ENCODE measurements at regions not wholly inside any gene's neighbourhood (a gene's known extent, or its start where the extent isn't known, plus 50 kb on each side); places are given as distances from the start of the nearest gene placed in this dataset.

GRCh38 chr5:5953584-5954274 is 424.6 kb downstream of the MED10 start:
- H3K27me3 ChIP-seq: no peaks in the 10 kb centered on the region
- no peak overlapping the region for H3K4me3 ChIP-seq
- no peaks in the 10 kb centered on the region for H3K4me1 ChIP-seq (ENCODE audit: low read depth)
- no peak for DNase-seq (ENCODE audit: low read depth in 1 of 2, low spot score in 1 of 2)
- no peaks in the 10 kb centered on the region for H3K36me3 ChIP-seq
- H3K9me3 ChIP-seq (ENCODE audit: low read depth): no peaks in the 10 kb centered on the region
- no peak overlapping the region for H3K27ac ChIP-seq
- TF ChIP-seq CTCF (IDR thresholded peaks at IDR 0.05; ENCODE audit: low read depth, low read length): no peak

- no peaks in the 10 kb centered on the region for H3K36me3 ChIP-seq
- no peaks in the 10 kb centered on the region for H3K9me3 ChIP-seq (ENCODE audit: low read depth)
- no peak overlapping the region for H3K27ac ChIP-seq
- DNase-seq (ENCODE audit: low read depth in 1 of 2, low spot score in 1 of 2): no peak
- H3K4me1 ChIP-seq (ENCODE audit: low read depth): no peaks in the 10 kb centered on the region
- no peak for TF ChIP-seq CTCF (IDR thresholded peaks at IDR 0.05; ENCODE audit: low read depth, low read length)
- H3K4me3 ChIP-seq: no peak overlapping the region
- H3K27me3 ChIP-seq: no peaks in the 10 kb centered on the region
These were observed 426.4 kb downstream of the MED10 start for GRCh38 chr5:5951953-5952352.

GRCh38 chr5:5950658-5951057 is 427.7 kb downstream of the MED10 start:
- no peak for DNase-seq (ENCODE audit: low read depth in 1 of 2, low spot score in 1 of 2)
- Histone ChIP-seq H3K27ac (no peak overlapping the region), H3K27me3 (no peaks in the 10 kb centered on the region), H3K4me3 (no peak overlapping the region), H3K36me3 (no peaks in the 10 kb centered on the region), H3K9me3 (ENCODE audit: low read depth) (no peaks in the 10 kb centered on the region), H3K4me1 (ENCODE audit: low read depth) (no peaks in the 10 kb centered on the region)
- no peak for TF ChIP-seq CTCF (IDR thresholded peaks at IDR 0.05; ENCODE audit: low read depth, low read length)

GRCh38 chr5:5941486-5941885 is 436.9 kb downstream of the MED10 start:
- no peak overlapping the region for H3K27ac ChIP-seq
- TF ChIP-seq CTCF (IDR thresholded peaks at IDR 0.05; ENCODE audit: low read depth, low read length): no peak
- DNase-seq (ENCODE audit: low read depth in 1 of 2, low spot score in 1 of 2): no peak
- no peaks in the 10 kb centered on the region for H3K36me3 ChIP-seq
- no peaks in the 10 kb centered on the region for H3K4me1 ChIP-seq (ENCODE audit: low read depth)
- no peak overlapping the region for H3K4me3 ChIP-seq
- no peaks in the 10 kb centered on the region for H3K9me3 ChIP-seq (ENCODE audit: low read depth)
- no peaks in the 10 kb centered on the region for H3K27me3 ChIP-seq

GRCh38 chr5:5939759-5940370 is 438.5 kb downstream of the MED10 start:
- TF ChIP-seq CTCF (IDR thresholded peaks at IDR 0.05; ENCODE audit: low read depth, low read length): no peak
- Histone ChIP-seq H3K4me1 (ENCODE audit: low read depth) (no peaks in the 10 kb centered on the region), H3K27me3 (no peaks in the 10 kb centered on the region), H3K27ac (no peak overlapping the region), H3K4me3 (no peak overlapping the region), H3K9me3 (ENCODE audit: low read depth) (no peaks in the 10 kb centered on the region), H3K36me3 (no peaks in the 10 kb centered on the region)
- DNase-seq (ENCODE audit: low read depth in 1 of 2, low spot score in 1 of 2): no peak

All from cardiac muscle cell (in vitro differentiated cells and primary cell).